Parathyroid adenoma (tissue), 2 donors: ENCODE measurements at regions not wholly inside any gene's neighbourhood (a gene's known extent, or its start where the extent isn't known, plus 50 kb on each side); places are given as distances from the start of the nearest gene placed in this dataset.

Source experiments
- H2AFZ ChIP-seq: fragments of 300-600 bp; sonication (generic); one replicate; pipeline ENCODE4 v1.7.0; 2017; ENCODE audit warnings: antibody characterized with exemption, mild to moderate bottlenecking
- H3K27ac ChIP-seq: fragments of 300-600 bp; sonication (generic); one replicate; pipeline ENCODE4 v1.7.0; 2017
- H3K27me3 ChIP-seq: fragments of 300-600 bp; sonication (generic); one replicate; pipeline ENCODE4 v1.7.0; 2017; ENCODE audit warnings: low read length; ENCODE audit not compliant: control insufficient read depth, insufficient read depth
- H3K36me3 ChIP-seq: fragments of 300-600 bp; sonication (generic); one replicate; pipeline ENCODE4 v1.7.0; 2017; ENCODE audit warnings: low read length; ENCODE audit not compliant: control insufficient read depth, insufficient read depth
- H3K4me1 ChIP-seq: fragments of 300-600 bp; sonication (generic); one replicate; pipeline ENCODE4 v1.7.0; 2017; ENCODE audit warnings: control low read depth
- H3K4me2 ChIP-seq: fragments of 300-600 bp; sonication (generic); one replicate; pipeline ENCODE4 v1.7.0; 2017; ENCODE audit warnings: low read length
- H3K4me3 ChIP-seq: fragments of 300-600 bp; sonication (generic); one replicate; pipeline ENCODE4 v1.7.0; 2017; ENCODE audit warnings: low read depth, low read length
- H3K79me2 ChIP-seq: fragments of 300-600 bp; sonication (generic); one replicate; pipeline ENCODE4 v1.7.0; 2017; ENCODE audit warnings: control low read depth
- H3K9ac ChIP-seq: fragments of 300-600 bp; sonication (generic); one replicate; pipeline ENCODE4 v1.7.0; 2017; ENCODE audit warnings: mild to moderate bottlenecking
- H3K9me3 ChIP-seq: fragments of 300-600 bp; sonication (generic); one replicate; pipeline ENCODE4 v1.7.0; 2017; ENCODE audit warnings: low read length; ENCODE audit not compliant: control insufficient read depth
- TF ChIP-seq, protein P1 (sequence below): fragments of 300-600 bp; sonication (generic); IDR thresholded peaks from one replicate; pipeline ENCODE4 v1.7.0; 2017; ENCODE audit warnings: antibody characterized with exemption, mild to moderate bottlenecking
- donor health status: primary hyperparathyroidism.

- no peak overlapping the region for H2AFZ ChIP-seq
- TF ChIP-seq, protein P1, sequence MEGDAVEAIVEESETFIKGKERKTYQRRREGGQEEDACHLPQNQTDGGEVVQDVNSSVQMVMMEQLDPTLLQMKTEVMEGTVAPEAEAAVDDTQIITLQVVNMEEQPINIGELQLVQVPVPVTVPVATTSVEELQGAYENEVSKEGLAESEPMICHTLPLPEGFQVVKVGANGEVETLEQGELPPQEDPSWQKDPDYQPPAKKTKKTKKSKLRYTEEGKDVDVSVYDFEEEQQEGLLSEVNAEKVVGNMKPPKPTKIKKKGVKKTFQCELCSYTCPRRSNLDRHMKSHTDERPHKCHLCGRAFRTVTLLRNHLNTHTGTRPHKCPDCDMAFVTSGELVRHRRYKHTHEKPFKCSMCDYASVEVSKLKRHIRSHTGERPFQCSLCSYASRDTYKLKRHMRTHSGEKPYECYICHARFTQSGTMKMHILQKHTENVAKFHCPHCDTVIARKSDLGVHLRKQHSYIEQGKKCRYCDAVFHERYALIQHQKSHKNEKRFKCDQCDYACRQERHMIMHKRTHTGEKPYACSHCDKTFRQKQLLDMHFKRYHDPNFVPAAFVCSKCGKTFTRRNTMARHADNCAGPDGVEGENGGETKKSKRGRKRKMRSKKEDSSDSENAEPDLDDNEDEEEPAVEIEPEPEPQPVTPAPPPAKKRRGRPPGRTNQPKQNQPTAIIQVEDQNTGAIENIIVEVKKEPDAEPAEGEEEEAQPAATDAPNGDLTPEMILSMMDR = no peak
- no peaks in the 10 kb centered on the region for H3K79me2 ChIP-seq
- no peaks in the 10 kb centered on the region for H3K36me3 ChIP-seq
- no peak overlapping the region for H3K4me3 ChIP-seq
- H3K4me1 ChIP-seq = no peaks in the 10 kb centered on the region
- H3K9ac ChIP-seq = no peak overlapping the region
- H3K27ac ChIP-seq = no peak overlapping the region
- H3K4me2 ChIP-seq = no peak overlapping the region
- H3K9me3 ChIP-seq = no peaks in the 10 kb centered on the region
- H3K27me3 ChIP-seq = no peaks in the 10 kb centered on the region
Observed at GRCh38 chr1:30514945-30515344, 208.4 kb downstream of the MATN1 start.

DNA sequence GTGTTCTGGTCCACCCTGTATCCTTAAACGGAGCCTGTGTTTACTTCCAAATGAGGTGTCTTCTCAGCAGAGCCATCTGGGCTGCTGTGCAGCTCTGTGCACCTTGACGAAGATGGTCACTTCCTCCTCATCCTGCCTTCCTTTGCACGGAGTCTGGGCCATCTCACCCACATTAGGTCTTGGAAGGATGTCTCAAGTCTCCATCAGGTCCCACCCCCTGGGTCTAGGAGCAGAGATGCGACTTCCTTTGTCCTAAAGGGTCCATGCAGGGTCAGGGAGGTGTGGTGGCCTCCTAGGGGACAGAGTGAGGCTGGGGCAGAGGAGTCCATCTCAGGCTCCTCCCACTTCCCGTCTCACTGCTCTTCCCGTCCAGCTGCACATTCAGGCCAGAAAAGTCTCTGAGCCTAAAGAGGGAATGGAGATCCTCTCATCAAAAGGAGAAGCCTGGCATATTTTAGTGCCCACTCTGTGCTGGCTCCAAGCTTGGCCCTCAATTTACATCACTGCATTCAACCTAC lies 209.2 kb downstream of the MATN1 start:
- TF ChIP-seq, protein P1 = no peak
- H3K27me3 ChIP-seq = no peaks in the 10 kb centered on the region
- H3K4me3 ChIP-seq = no peak overlapping the region
- no peak overlapping the region for H2AFZ ChIP-seq
- no peaks in the 10 kb centered on the region for H3K79me2 ChIP-seq
- no peak overlapping the region for H3K9ac ChIP-seq
- no peak overlapping the region for H3K4me2 ChIP-seq
- H3K4me1 ChIP-seq = no peaks in the 10 kb centered on the region
- no peaks in the 10 kb centered on the region for H3K9me3 ChIP-seq
- H3K36me3 ChIP-seq = no peaks in the 10 kb centered on the region
- H3K27ac ChIP-seq = no peak overlapping the region

GRCh38 chr1:30513396-30514136 lies 209.8 kb downstream of the MATN1 start:
- Histone ChIP-seq H3K4me1 (no peaks in the 10 kb centered on the region), H3K4me2 (no peak overlapping the region), H2AFZ (no peak overlapping the region), H3K9me3 (no peaks in the 10 kb centered on the region), H3K79me2 (no peaks in the 10 kb centered on the region), H3K27ac (no peak overlapping the region), H3K4me3 (no peak overlapping the region), H3K36me3 (no peaks in the 10 kb centered on the region), H3K9ac (no peak overlapping the region), H3K27me3 (no peaks in the 10 kb centered on the region)
- TF ChIP-seq, protein P1 = no peak

DNA sequence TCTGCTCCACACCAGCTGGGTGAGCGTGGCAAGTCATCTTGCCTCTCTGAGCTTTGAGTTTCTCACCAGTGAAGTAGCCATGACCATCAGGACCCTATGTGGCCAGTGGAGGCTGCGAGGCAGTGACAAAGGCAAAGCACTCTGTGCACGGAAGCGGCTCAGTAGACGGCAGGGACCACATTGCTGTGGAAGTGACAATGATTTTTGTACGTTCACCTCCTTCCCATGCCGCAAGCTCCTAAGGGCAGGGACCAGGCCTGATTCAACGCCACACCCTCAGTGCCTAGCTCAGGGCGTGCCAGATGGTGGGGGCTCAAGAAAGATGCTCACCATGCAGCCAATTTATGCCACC lies 210.5 kb downstream of the MATN1 start:
- H3K27me3 ChIP-seq = no peaks in the 10 kb centered on the region
- no peak overlapping the region for H3K4me2 ChIP-seq
- H3K27ac ChIP-seq = no peak overlapping the region
- no peaks in the 10 kb centered on the region for H3K36me3 ChIP-seq
- H2AFZ ChIP-seq = no peak overlapping the region
- no peak overlapping the region for H3K9ac ChIP-seq
- H3K4me3 ChIP-seq = no peak overlapping the region
- H3K9me3 ChIP-seq = no peaks in the 10 kb centered on the region
- no peaks in the 10 kb centered on the region for H3K79me2 ChIP-seq
- no peaks in the 10 kb centered on the region for H3K4me1 ChIP-seq
- TF ChIP-seq, protein P1 = no peak
